ENCODE measurements at regions not wholly inside any gene's neighbourhood (a gene's known extent, or its start where the extent isn't known, plus 50 kb on each side); places are given as distances from the start of the nearest gene placed in this dataset.

DNA sequence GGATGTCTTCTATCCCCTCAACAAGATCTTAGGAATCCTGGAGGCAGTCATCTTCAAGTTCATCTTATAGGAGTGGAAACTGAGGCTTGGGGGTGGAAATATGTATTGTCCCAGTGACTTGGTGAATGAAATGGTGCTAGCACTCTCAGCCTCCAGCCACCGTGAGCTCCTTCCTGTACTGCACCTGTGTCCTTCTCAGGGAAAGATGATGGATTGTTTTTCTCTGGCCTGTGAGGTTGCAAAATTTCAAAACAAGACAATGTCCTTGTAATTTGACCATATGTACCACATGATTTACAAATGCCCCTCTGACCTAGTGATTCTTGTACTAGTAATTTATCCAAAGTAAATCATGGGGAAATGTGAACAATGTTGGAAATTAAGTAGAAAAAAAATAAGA is 71.0 kb upstream of the CHCHD3 start:
- ChIA-PET POLR2A (ENCODE audit: low non-redundant PET) (no interaction called here), CTCF (no interaction called here)
- no peak for DNase-seq (ENCODE audit: low spot score)
- no peak overlapping the region for H3K27ac ChIP-seq
- no peak for TF ChIP-seq CTCF (conservative IDR thresholded peaks at IDR 0.05; ENCODE audit: low read depth)

GRCh38 chr7:133155146-133155545 is 73.3 kb upstream of the CHCHD3 start:
- no peak overlapping the region for H3K27ac ChIP-seq
- TF ChIP-seq CTCF (conservative IDR thresholded peaks at IDR 0.05; ENCODE audit: low read depth), result no peak
- ChIA-PET POLR2A (ENCODE audit: low non-redundant PET) (no interaction called here), CTCF (no interaction called here)
- DNase-seq (ENCODE audit: low spot score), result no peak

GRCh38 chr7:133155642-133156041 is 73.8 kb upstream of the CHCHD3 start:
- TF ChIP-seq CTCF (conservative IDR thresholded peaks at IDR 0.05; ENCODE audit: low read depth), result no peak
- ChIA-PET POLR2A (ENCODE audit: low non-redundant PET) (no interaction called here), CTCF (no interaction called here)
- no peak overlapping the region for H3K27ac ChIP-seq
- DNase-seq (ENCODE audit: low spot score), result no peak

DNA sequence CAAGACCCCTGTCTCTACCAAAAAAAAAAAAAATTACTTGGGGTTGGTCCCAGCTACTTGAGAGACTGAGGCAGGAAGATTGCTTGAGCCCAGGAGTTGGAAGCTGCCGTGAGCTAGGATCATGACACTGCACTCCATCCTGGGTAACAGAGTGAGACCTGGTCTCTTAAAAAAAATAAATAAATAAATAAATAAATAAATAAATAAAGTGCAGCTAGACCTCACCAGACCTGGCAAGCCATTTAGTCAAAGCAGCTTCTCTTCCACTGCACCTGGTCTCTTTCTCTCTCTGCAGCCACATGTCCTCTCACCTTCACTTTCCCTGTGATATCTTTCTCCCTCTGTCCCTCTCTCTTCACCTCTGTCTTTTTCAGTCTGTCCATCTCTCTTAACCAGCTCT is 75.2 kb upstream of the CHCHD3 start:
- ChIA-PET POLR2A (ENCODE audit: low non-redundant PET) (no interaction called here), CTCF (no interaction called here)
- no peak overlapping the region for H3K27ac ChIP-seq
- DNase-seq (ENCODE audit: low spot score), result no peak
- no peak for TF ChIP-seq CTCF (conservative IDR thresholded peaks at IDR 0.05; ENCODE audit: low read depth)

DNA sequence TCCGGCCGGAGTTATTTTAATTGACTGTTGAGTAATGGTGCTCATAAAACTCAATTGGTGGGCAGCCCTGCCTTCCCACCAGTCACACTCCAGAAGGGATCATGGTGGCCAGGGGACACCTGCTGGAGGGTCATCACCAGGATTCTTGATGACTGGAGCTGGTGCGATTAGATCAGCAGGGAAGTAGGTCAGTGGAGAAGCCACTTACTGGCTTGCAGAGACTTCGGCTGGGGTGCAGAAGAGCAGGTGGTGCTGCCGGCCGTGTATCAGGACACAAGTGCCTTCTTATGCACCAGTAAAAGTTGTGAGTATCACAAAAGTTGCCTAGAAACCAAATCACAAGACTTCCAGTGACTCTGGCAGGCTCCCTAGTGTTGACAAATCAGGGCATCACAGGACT is 82.6 kb upstream of the CHCHD3 start:
- ChIA-PET CTCF (no interaction called here), POLR2A (ENCODE audit: low non-redundant PET) (no interaction called here)
- DNase-seq (ENCODE audit: low spot score), result no peak
- no peak overlapping the region for H3K27ac ChIP-seq
- TF ChIP-seq CTCF (conservative IDR thresholded peaks at IDR 0.05; ENCODE audit: low read depth), result no peak

GRCh38 chr7:133165001-133165400 is 83.1 kb upstream of the CHCHD3 start:
- CTCF ChIA-PET, result no interaction called here

More at GRCh38 chr7:133165001-133165400, 83.1 kb upstream of the CHCHD3 start:
- H3K27ac ChIP-seq, result no peak overlapping the region
- DNase-seq (ENCODE audit: low spot score), result no peak
- TF ChIP-seq CTCF (conservative IDR thresholded peaks at IDR 0.05; ENCODE audit: low read depth), result no peak
- POLR2A ChIA-PET (ENCODE audit: low non-redundant PET), result no interaction called here
